IPS-18c (cell line): ENCODE measurements at regions not wholly inside any gene's neighbourhood (a gene's known extent, or its start where the extent isn't known, plus 50 kb on each side); places are given as distances from the start of the nearest gene placed in this dataset.

Experiments
- H3K4me3 ChIP-seq: 2 replicates; pipeline ENCODE4 v1.7.0; 2013; ENCODE audit warnings: low read depth, mild to moderate bottlenecking, low read length, moderate library complexity; ENCODE audit not compliant: insufficient read depth
- H3K9me3 ChIP-seq: one replicate; pipeline ENCODE4 v1.6.1; 2013; ENCODE audit warnings: mild to moderate bottlenecking, low read length, moderate library complexity; ENCODE audit not compliant: control insufficient read depth, insufficient read depth

DNA sequence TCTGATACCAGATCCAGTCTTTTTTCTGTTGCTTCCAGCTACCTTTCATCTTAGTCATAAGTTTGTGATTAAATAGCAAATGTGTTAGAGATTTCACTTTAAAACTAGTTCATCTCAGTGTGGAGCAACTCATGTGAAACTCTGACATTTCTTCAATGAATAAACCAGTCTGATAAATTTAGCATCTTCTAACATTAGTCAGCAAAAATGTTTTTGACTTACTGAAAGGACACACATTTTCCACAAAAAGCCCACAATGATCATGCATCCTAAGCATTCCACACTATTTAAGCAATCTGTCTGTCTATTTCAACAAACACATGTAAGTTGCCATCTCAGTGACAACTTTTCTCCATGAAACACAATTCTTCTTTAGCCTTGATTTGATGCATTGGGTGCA is 222.2 kb upstream of the SLC35B3 start:
- Histone ChIP-seq H3K9me3 (no peaks in the 10 kb centered on the region), H3K4me3 (no peak overlapping the region)

DNA sequence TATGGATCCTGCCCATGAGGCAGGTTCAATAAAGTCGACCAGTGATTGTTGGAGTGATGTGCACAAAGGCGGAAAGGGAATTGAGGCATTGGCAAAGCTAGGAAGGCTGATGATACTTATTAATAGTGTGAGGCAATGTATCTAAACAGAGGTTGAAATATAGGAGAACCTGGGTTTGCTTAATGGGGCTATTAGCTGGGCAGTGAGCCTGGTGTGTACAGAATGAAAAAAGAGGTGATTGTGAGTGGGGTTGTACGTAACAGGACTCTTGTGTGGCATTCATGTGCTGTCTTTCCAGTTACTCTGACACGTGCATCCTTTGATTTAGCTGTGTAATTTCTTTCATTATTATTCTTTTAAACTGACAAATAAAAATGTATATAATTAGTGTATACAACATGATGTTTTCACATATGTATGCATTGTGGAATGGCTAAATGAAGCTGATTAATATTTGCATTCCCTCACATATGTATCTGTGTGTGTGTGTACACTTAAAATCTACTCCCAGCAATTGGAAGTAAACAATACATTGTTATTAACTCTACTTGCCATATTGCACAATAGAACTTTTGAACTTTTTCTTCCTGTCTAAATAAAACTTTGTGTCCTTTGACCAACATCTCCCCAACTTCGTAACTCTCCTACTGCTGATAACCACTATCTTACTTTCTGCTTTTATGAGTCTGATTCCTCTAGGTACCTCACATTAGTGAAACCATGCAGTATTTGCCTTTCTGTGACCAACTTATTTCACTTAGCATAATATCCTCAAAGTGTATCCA is 220.5 kb upstream of the SLC35B3 start:
- no peak overlapping the region for H3K4me3 ChIP-seq

DNA sequence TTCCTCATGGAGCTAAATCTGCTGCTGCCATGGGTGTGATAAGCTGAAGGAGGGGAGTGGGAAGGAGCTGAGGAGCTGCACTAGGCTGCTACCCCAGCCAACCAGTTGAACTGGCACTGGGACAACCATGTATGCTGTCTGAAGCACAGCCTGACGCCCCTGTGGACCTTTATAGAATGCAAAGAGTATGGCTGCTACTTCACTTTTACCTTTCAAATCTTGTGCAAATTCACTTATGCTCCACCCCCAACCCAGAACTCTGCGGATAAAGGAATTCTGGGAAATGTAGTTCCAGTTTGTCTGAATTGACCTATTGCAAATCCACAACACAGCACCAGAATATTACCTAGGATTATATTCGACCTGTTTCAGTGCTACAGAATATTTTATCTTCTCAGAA is 217.4 kb upstream of the SLC35B3 start:
- no peak overlapping the region for H3K4me3 ChIP-seq
- peaks cover 2% of the 10 kb centered on the region for H3K9me3 ChIP-seq

More for the DNA sequence above, 220.5 kb upstream of the SLC35B3 start:
- no peaks in the 10 kb centered on the region for H3K9me3 ChIP-seq

DNA sequence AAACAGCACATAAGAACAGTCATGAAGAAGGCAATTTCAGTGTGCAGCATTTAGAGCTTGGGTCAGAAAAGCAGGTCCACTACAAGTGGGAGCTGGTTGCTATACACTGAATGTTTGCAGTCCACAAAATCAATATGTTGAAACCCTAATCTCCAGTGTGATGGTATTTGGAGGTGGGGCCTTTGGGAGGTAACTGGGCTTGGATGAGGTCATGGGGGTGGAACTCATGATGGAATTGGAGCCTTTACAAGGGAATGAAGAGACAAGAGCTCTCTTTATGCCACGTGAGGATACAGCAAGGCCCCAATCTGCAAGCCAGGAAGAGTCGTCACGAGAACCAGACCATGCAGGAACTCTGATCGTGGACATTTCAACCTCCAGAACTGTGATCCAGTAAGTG is 216.7 kb upstream of the SLC35B3 start:
- Histone ChIP-seq H3K9me3 (peaks cover 2% of the 10 kb centered on the region), H3K4me3 (no peak overlapping the region)

DNA sequence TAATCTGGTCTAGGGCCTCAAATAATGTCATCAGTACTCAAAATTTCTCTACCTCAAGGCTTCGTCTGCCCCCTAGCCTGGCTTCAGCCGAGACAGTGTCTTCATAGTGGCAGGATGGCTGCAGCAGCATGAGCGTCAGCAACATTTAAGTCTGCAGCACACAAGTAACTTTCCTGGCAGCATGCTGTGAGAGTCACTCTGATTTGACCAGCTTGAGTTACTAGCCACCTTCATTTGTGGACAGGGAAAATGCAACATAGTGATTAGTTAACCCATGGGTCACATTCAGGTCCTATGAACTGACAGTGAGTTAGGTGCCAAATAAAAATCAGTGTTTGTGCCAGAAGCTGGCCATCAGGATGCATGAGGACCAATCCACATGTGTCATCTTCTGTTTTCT is 209.9 kb upstream of the SLC35B3 start:
- Histone ChIP-seq H3K9me3 (peaks cover 4% of the 10 kb centered on the region), H3K4me3 (no peak overlapping the region)

DNA sequence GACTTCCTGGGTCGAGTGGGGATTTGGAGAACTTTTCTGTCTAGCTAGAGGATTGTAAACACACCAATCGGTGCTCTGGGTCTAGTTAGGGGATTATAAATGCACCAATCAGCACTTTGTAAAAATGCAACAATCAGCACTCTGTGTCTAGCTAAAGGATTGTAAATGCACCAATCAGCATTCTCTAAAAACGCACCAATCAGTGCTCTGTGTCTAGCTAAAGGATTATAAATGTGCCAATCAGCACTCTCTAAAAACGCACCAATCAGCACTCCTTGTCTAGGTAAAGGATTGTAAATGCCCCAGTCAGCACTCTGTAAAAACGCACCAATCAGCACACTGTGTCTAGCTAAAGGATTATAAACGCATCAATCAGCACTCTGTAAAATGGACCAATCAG is 209.0 kb upstream of the SLC35B3 start:
- peaks cover 4% of the 10 kb centered on the region for H3K9me3 ChIP-seq
- H3K4me3 ChIP-seq: no peak overlapping the region

DNA sequence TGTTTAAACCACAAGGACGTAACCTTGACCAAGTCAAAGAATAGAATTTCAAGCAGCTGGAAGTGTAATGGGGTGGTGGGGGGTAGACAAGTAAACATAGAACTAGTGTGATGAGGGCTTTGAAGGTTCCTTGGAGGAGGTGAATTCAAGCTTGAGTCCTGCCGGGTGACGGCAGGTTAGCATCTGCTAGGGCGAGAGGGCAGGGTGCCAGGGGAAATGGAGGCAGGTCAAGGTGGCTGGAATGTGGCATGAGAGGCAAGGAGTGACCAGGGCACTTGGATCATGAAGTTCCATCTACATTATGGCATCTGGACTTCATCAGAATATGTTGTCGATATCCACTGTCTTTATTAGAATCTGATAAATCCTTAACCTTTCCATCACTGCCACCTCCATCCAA is 207.5 kb upstream of the SLC35B3 start:
- Histone ChIP-seq H3K9me3 (peaks cover 2% of the 10 kb centered on the region), H3K4me3 (no peak overlapping the region)

DNA sequence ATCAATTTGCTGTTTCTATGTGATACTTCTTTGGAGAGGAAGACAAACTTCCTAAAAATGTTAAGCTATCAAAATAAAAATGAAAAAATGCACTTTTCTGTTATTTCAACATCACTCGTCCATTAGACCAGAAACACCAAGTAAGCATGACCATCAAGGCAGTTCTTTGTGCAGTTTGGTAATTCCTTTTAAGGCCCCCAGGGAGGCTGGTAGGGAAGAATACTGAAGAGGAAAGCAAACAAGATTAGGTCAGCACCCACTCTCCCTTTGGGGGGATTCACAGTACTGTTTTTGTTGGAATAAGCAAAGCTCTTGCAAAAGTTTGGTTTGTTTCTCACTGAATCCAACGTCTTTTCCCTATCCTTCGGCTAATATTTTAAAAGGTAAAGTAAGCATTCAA is 206.8 kb upstream of the SLC35B3 start:
- Histone ChIP-seq H3K4me3 (no peak overlapping the region), H3K9me3 (peaks cover 2% of the 10 kb centered on the region)

DNA sequence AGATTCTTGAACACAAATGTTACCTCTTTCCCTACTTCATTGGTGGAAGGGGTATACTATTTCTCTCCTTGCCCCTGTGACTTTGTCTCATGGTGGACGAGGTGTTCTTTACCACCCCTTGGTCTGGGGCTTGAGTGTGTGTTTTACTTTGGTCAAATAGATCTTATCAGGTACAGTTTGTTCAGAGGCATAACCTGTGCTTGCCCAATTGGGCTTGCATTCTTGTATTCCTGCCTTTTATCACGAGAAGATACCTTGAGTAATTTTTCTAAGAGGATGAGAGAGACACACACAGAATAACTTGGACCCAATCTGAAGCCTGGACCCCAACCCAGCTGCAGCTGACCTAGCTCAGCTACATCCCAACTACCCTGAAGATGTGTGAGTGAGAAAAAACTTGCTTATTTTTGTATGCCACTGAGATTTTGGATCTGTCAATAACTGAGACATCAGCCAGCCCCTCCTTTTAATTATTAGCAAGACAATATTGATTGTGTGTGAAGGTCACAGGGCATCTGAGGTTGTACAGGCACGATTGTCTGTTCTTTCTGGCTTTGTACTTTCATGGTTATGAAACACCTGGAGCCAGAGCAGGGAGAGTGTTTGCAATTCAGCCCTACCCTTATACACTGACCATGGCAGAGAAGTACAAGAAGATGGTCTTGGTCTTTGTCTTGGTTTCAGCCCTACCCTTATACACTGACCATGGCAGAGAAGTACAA is 204.7 kb upstream of the SLC35B3 start:
- Histone ChIP-seq H3K9me3 (peaks cover 2% of the 10 kb centered on the region), H3K4me3 (no peak overlapping the region)

DNA sequence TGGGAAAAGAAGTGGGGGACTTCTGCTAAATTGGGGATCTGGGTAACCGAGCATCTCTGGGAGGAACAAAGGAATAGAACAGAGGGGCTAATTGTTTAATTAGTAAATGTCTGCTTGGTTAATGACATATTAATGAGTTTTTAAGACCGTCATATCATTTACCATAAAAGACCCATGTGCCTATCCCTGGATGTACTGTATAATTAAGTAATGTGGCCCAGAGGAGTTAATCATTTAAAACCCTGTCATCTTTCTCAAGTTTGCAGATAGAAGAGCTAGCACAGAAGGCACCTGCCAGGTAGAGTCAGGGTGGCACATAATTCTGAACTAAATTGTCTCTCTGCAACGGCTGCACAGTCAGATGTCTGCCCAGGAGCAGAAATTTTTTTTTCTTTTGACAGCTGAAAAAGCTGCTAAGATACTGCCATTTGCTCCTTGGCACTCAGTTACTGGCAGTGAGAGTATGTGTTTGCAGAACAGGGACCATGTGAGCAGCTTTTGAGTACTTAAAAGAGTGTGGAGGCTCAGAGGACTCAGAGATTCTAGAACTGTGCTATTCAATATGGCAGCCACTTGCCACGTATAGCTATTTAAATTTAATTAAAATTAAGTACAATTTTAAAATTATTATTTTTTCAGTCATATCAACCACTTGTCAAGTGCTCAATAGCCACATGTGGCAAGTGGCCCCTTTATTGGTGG is 202.7 kb upstream of the SLC35B3 start:
- H3K9me3 ChIP-seq: peaks cover 2% of the 10 kb centered on the region
- H3K4me3 ChIP-seq: no peak overlapping the region

DNA sequence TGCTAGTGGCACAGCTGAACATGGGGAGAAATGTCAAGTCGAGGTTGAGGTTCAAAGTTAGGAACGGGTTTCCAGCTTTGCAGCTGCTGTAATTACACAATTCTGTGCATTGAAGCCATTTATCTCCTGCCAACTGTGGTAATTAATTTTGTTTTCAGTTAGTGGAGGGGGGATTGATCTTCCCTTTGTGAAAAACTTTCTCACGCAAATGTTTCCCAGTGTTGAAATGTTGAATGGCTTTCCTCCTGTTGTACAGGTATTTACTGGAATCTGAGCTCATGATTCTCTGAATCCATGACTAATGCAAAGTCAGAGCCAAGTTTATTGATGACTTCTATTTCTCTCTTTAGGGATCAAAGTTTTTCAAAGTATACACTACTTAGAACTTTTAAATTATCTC is 198.4 kb upstream of the SLC35B3 start:
- no peak overlapping the region for H3K4me3 ChIP-seq

DNA sequence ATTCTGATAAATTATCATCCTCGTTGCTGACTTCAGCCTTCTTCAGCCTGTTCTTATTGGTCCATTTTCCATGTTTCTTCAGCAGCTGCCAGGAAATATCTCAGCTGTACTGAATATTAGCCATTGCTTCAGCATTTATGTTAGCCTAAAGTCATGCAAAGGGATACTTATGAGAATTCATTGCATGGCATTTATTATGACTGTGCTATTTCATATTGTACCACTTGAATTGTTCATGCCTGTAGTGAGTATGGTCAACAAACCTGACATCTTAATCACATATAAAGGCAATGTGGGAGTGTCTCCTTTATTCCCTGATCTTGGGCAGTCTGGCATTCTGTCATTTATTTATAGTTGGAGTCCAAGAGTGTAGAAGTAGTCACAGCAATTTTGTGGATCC is 193.4 kb upstream of the SLC35B3 start:
- Histone ChIP-seq H3K9me3 (no peaks in the 10 kb centered on the region), H3K4me3 (no peak overlapping the region)

More for the DNA sequence above, 198.4 kb upstream of the SLC35B3 start:
- no peaks in the 10 kb centered on the region for H3K9me3 ChIP-seq

DNA sequence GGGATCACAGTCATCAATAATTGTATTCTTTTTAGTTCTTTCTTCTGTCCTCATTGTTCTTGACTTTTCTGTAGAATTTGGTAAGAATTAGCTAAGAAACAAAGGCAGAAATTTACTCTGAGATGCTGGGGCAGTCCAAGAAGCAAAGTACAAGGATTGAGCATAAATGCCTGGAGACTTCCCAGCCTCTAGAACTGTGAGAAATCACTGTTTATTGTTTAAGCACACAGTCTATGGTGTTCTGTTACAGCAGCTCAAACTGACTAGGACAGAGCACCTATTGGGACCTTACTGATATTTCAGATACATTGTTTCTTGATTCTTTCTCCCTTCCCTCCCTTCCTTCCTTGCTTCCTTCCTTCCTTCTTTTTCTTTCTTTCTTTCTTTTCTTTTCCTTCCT is 192.7 kb upstream of the SLC35B3 start:
- H3K4me3 ChIP-seq: no peak overlapping the region
- no peaks in the 10 kb centered on the region for H3K9me3 ChIP-seq

DNA sequence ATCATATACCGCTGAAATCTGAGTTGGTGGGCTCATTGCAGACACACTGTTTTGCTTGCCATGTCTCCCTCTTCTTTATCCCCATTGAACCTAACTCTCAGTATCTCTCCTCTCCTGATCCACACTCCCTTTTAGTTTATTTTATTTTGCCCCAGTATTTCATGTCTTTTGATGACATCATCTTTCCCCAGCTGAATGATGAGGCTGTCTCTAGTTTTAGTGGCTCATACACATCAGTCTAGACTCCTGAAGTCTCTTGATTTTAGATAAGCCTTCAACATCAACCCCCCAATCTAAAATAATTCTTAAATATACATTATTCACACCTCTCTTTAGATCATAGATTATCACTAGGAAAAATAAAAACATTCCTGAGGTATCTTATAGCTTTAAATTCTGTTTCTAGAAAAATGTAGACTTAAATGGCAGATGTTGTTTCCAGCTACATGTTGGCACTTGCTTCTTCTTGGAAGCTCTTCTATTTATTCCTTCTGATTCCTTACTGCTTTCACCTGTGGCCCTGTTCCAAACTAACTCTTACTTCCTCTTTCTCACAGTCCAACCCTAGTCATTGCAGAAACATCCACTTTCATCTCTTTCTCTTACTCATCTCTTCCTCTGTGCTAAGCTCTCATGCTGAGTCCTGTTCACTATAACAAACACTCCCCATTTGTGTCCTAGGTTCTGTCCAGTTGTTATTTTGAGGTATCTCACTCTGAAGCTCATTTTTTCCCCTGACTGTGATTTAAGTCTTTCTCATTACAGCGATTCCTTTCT is 191.9 kb upstream of the SLC35B3 start:
- Histone ChIP-seq H3K4me3 (no peak overlapping the region), H3K9me3 (no peaks in the 10 kb centered on the region)

DNA sequence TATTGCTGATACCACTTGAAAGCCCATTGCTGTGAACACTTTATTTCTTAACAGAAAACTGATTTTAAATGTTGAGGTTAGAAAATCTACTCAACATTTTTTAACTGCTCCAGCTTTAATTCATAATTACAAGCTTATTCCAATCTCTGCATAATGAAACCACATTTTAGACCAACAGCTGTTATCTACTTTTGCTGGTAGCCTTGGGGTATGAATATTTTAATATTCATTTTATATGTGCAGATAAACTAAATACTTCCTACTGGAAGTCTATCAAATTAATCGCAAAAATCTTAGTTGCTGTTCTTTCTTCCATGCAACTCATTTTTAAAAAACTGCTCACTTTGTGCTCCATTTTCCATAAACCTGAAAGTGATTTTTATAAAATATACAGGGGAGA is 189.3 kb upstream of the SLC35B3 start:
- Histone ChIP-seq H3K9me3 (no peaks in the 10 kb centered on the region), H3K4me3 (no peak overlapping the region)

DNA sequence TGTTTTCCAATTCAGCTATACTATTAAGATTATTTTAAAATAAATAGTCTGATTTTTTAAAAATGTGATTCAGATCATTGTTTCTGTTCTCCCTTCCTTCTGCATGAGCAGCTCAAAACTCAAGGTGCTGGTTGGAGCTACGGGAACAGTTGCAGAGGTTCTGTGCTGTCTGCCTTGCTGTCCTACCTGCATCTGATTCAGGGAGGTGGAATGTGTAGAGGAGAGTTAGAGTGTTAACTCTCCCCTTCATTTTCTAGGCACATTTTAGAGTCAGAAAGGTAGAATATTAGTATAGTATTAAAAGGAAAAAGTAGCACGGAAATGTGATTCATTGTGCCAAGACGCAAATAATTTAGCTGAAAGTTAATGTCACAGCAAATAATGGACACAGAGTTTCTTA is 188.1 kb upstream of the SLC35B3 start:
- H3K9me3 ChIP-seq: no peaks in the 10 kb centered on the region
- H3K4me3 ChIP-seq: no peak overlapping the region

DNA sequence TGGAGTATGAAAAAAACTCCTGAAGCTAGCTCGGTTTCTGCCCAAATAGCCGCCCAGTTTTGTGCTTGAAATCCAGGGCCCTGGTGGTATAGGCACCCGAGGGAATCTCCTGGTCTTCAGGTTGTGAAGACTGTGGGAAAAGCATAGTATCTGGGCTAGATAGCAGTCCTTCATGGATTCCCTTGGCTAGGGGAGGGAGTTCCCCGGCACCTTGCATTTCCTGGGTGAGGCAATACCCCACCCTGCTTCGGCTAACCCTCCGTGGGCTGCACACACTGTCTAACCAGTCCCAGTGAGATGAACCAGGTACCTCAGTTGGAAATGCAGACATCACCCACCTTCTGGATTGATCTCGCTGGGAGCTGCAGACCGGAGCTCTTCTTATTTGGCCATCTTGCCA is 184.5 kb upstream of the SLC35B3 start:
- Histone ChIP-seq H3K9me3 (no peaks in the 10 kb centered on the region), H3K4me3 (no peak overlapping the region)
